H9 (cell line): ENCODE measurements at regions not wholly inside any gene's neighbourhood (a gene's known extent, or its start where the extent isn't known, plus 50 kb on each side); places are given as distances from the start of the nearest gene placed in this dataset.

Experiments used
- DNase-seq: peaks from one replicate; pipeline ENCODE4 v3.0.0-alpha.2; 2017
- H2AFZ ChIP-seq: one replicate; pipeline ENCODE4 v1.6.1; 2013; ENCODE audit warnings: mild to moderate bottlenecking, low read length, control low read depth, moderate library complexity
- H2AK5ac ChIP-seq: 2 replicates; pipeline ENCODE4 v1.6.1; 2013; ENCODE audit warnings: low read length, control low read depth, mixed read lengths; ENCODE audit not compliant: insufficient read length
- H2BK120ac ChIP-seq: one replicate; pipeline ENCODE4 v1.6.1; 2013; ENCODE audit warnings: low read depth, mild to moderate bottlenecking, low read length, control low read depth, inconsistent platforms; ENCODE audit not compliant: poor library complexity, severe bottlenecking
- H2BK12ac ChIP-seq: 2 replicates; pipeline ENCODE4 v1.6.1; 2013; ENCODE audit warnings: low read length, control low read depth, mixed read lengths, low read depth; ENCODE audit not compliant: insufficient read length
- H2BK15ac ChIP-seq: 2 replicates; pipeline ENCODE4 v1.6.1; 2013; ENCODE audit warnings: low read depth, low read length, control low read depth
- H2BK20ac ChIP-seq: one replicate; pipeline ENCODE4 v1.6.1; 2013; ENCODE audit warnings: low read depth, mild to moderate bottlenecking, low read length, control low read depth, inconsistent platforms; ENCODE audit not compliant: poor library complexity, severe bottlenecking
- H2BK5ac ChIP-seq: 2 replicates; pipeline ENCODE4 v1.6.1; 2013; ENCODE audit warnings: low read length, control low read depth, mixed read lengths; ENCODE audit not compliant: insufficient read length
- H3K14ac ChIP-seq: 2 replicates; pipeline ENCODE4 v1.6.1; 2013; ENCODE audit warnings: low read length, control low read depth; ENCODE audit not compliant: insufficient read depth
- H3K18ac ChIP-seq: 2 replicates; pipeline ENCODE4 v1.6.1; 2013; ENCODE audit warnings: low read depth, mild to moderate bottlenecking, mixed read lengths, low read length, control low read depth; ENCODE audit not compliant: insufficient read length
- H3K23ac ChIP-seq: 2 replicates; pipeline ENCODE4 v1.6.1; 2013; ENCODE audit warnings: low read length, control low read depth, mixed read lengths, low read depth; ENCODE audit not compliant: insufficient read length
- H3K23me2 ChIP-seq: 2 replicates; pipeline ENCODE4 v1.6.1; 2013; ENCODE audit warnings: low read depth, mild to moderate bottlenecking, mixed read lengths, low read length, control low read depth; ENCODE audit not compliant: insufficient read length, poor library complexity, severe bottlenecking
- H3K27ac ChIP-seq: 2 replicates; pipeline ENCODE4 v1.5.1; 2013; ENCODE audit warnings: low read length, control low read depth, mixed read lengths, low read depth; ENCODE audit not compliant: insufficient read length
- H3K27me3 ChIP-seq: 2 replicates; pipeline ENCODE4 v1.6.1; 2013; ENCODE audit warnings: low read length, control low read depth, inconsistent platforms; ENCODE audit not compliant: insufficient read depth
- H3K4ac ChIP-seq: 2 replicates; pipeline ENCODE4 v1.6.1; 2013; ENCODE audit warnings: low read depth, mild to moderate bottlenecking, control low read depth, inconsistent platforms, low read length, moderate library complexity
- H3K4me1 ChIP-seq: 2 replicates; pipeline ENCODE4 v1.6.1; 2013; ENCODE audit warnings: low read length, control low read depth, inconsistent platforms; ENCODE audit not compliant: insufficient read depth
- H3K4me2 ChIP-seq: 2 replicates; pipeline ENCODE4 v1.6.1; 2013; ENCODE audit warnings: low read length, control low read depth, mixed read lengths; ENCODE audit not compliant: insufficient read length, insufficient read depth
- H3K56ac ChIP-seq: 2 replicates; pipeline ENCODE4 v1.6.1; 2013; ENCODE audit warnings: low read depth, mild to moderate bottlenecking, mixed read lengths, low read length, control low read depth; ENCODE audit not compliant: insufficient read length
- H3K79me1 ChIP-seq: 2 replicates; pipeline ENCODE4 v1.6.1; 2013; ENCODE audit warnings: low read depth, mild to moderate bottlenecking, moderate library complexity, low read length, control low read depth, inconsistent platforms; ENCODE audit not compliant: insufficient read depth, poor library complexity, severe bottlenecking
- H3K79me2 ChIP-seq: 2 replicates; pipeline ENCODE4 v1.6.1; 2013; ENCODE audit warnings: low read length, control low read depth, inconsistent platforms; ENCODE audit not compliant: insufficient read depth
- H3K9ac ChIP-seq: 2 replicates; pipeline ENCODE4 v1.6.1; 2013; ENCODE audit warnings: low read length, control low read depth, mixed read lengths; ENCODE audit not compliant: insufficient read length; ENCODE audit errors: extremely low read depth
- H3K9me3 ChIP-seq: one replicate; pipeline ENCODE4 v1.6.1; 2013; ENCODE audit warnings: low read depth, low read length, inconsistent platforms; ENCODE audit not compliant: control insufficient read depth
- H3T11ph ChIP-seq: one replicate; pipeline ENCODE4 v1.6.1; 2013; ENCODE audit warnings: mild to moderate bottlenecking, low read length, control low read depth, inconsistent platforms
- H4K20me1 ChIP-seq: one replicate; pipeline ENCODE4 v1.6.1; 2013; ENCODE audit not compliant: control insufficient read depth, insufficient read length, insufficient read depth
- H4K5ac ChIP-seq: 2 replicates; pipeline ENCODE4 v1.6.1; 2013; ENCODE audit warnings: low read depth, mild to moderate bottlenecking, mixed read lengths, low read length, control low read depth; ENCODE audit not compliant: insufficient read length
- H4K8ac ChIP-seq: replicated peaks from 2 replicates; pipeline ENCODE4 v1.6.1; 2013; ENCODE audit warnings: low read length, control low read depth, mixed read lengths, low read depth; ENCODE audit not compliant: insufficient read length
- H4K91ac ChIP-seq: 2 replicates; pipeline ENCODE4 v1.6.1; 2013; ENCODE audit warnings: low read depth, mild to moderate bottlenecking, moderate library complexity, mixed read lengths, low read length, control low read depth; ENCODE audit not compliant: insufficient read length
- H3K27ac Mint-ChIP-seq, 3 experiments: 2 replicates in 2 of 3; 3 replicates in 1 of 3; pipeline ENCODE4 v1.8.0; 2020 to 2021; ENCODE audit warnings: mixed read lengths in 3 of 3, mild to moderate bottlenecking in 1 of 3, moderate library complexity in 1 of 3
- H3K27me3 Mint-ChIP-seq: 2 replicates; pipeline ENCODE4 v1.8.0; 2021; ENCODE audit warnings: low read depth, mild to moderate bottlenecking, moderate library complexity, mixed read lengths
- H3K36me3 Mint-ChIP-seq, 3 experiments: 2 replicates in 2 of 3; 3 replicates in 1 of 3; pipeline ENCODE4 v1.8.0; 2020 to 2021; ENCODE audit warnings: low read depth in 3 of 3, mixed read lengths in 3 of 3; ENCODE audit not compliant: insufficient read depth in 1 of 3
- H3K4me1 Mint-ChIP-seq, 2 experiments: 2 replicates each; pipeline ENCODE4 v1.8.0; 2020; ENCODE audit warnings: mixed read lengths in 2 of 2
- H3K4me3 Mint-ChIP-seq, 2 experiments: 2 replicates in 1 of 2; 3 replicates in 1 of 2; pipeline ENCODE4 v1.8.0; 2020 to 2021; ENCODE audit warnings: mild to moderate bottlenecking in 2 of 2, mixed read lengths in 2 of 2, moderate library complexity in 1 of 2
- H3K9me3 Mint-ChIP-seq, 2 experiments: 2 replicates in 1 of 2; 3 replicates in 1 of 2; pipeline ENCODE4 v1.8.0; 2020; ENCODE audit warnings: mild to moderate bottlenecking in 2 of 2, mixed read lengths in 2 of 2, moderate library complexity in 1 of 2
- CTCF ChIP-seq: fragments of 200-600 bp; sonication (generic); conservative IDR thresholded peaks from 3 replicates; pipeline ENCODE4 v1.8.0; 2021; ENCODE audit warnings: antibody characterized with exemption, mild to moderate bottlenecking
- WGBS: extraction: QIAGEN DNeasy Blood & Tissue Kit; methylation state at CpG from one replicate; pipeline ENCODE4 v1.1.7; 2013; ENCODE audit warnings: missing lambda C conversion rate, low lambda C conversion rate, mixed read lengths; ENCODE audit not compliant: insufficient read length; ENCODE audit errors: extremely low coverage; 5-methylcytosine and 5-hydroxymethylcytosine counted together

- H3K56ac ChIP-seq, result no peak overlapping the region
- no peaks in the 10 kb centered on the region for H4K20me1 ChIP-seq
- H3K4ac ChIP-seq, result no peak overlapping the region
- H3K14ac ChIP-seq, result no peak overlapping the region
- no peak overlapping the region for H4K5ac ChIP-seq
- H2BK12ac ChIP-seq, result no peak overlapping the region
- H3K4me1 ChIP-seq, result no peaks in the 10 kb centered on the region
- no peak overlapping the region for H3K4me2 ChIP-seq
- TF ChIP-seq CTCF, result peak; percentile 48
- no peak overlapping the region for H2BK15ac ChIP-seq
- H3K23ac ChIP-seq, result no peak overlapping the region
- H3K27me3 ChIP-seq, result no peaks in the 10 kb centered on the region
- H4K8ac ChIP-seq, result no peak overlapping the region
- H3K4me1 Mint-ChIP-seq, result peaks cover 3 to 4% of the 10 kb centered on the region in 2 experiments; a peak in 1 of 4 replicates
- H2BK120ac ChIP-seq, result no peak overlapping the region
- H2BK5ac ChIP-seq, result no peak overlapping the region
- no peaks in the 10 kb centered on the region for H3K23me2 ChIP-seq
- H3K79me2 ChIP-seq, result no peaks in the 10 kb centered on the region
- H3K9me3 Mint-ChIP-seq, result peaks cover 0 to under 1% of the 10 kb centered on the region in 2 experiments; a peak in 1 of 5 replicates
- H2BK20ac ChIP-seq, result no peak overlapping the region
- H4K91ac ChIP-seq, result no peak overlapping the region
- no peaks in the 10 kb centered on the region for H3K27me3 Mint-ChIP-seq
- no peak overlapping the region for H3K27ac ChIP-seq
- DNase-seq, result no peak
- H3K36me3 Mint-ChIP-seq, result no peaks in the 10 kb centered on the region
- H3T11ph ChIP-seq, result no peak overlapping the region
- no CpG with 5 or more reads among the region's 3 CpGs for WGBS
- no peak overlapping the region for H3K4me3 Mint-ChIP-seq
- no peak overlapping the region for H2AK5ac ChIP-seq
- no peak overlapping the region for H3K27ac Mint-ChIP-seq
- H3K18ac ChIP-seq, result no peak overlapping the region
- no peak overlapping the region for H2AFZ ChIP-seq
- H3K9me3 ChIP-seq, result no peaks in the 10 kb centered on the region
- H3K9ac ChIP-seq, result no peak overlapping the region
- H3K79me1 ChIP-seq, result no peaks in the 10 kb centered on the region
These were observed 216.4 kb downstream of the KLF5 start for GRCh38 chr13:73275163-73275562.
